Retina (tissue), 1 donor: ENCODE measurements at regions not wholly inside any gene's neighbourhood (a gene's known extent, or its start where the extent isn't known, plus 50 kb on each side); places are given as distances from the start of the nearest gene placed in this dataset.

Experiments
- DNase-seq: peaks from one replicate; pipeline ENCODE4 v3.0.0-alpha.2; 2016

GRCh38 chr3:111481551-111481950, 60.4 kb upstream of the CD96 start:
- no peak for DNase-seq

GRCh38 chr3:111482574-111482973, 59.4 kb upstream of the CD96 start:
- DNase-seq, result no peak

GRCh38 chr3:111485086-111485485, 56.9 kb upstream of the CD96 start:
- no peak for DNase-seq
